Right lung (tissue), 2 donors: ENCODE measurements at regions not wholly inside any gene's neighbourhood (a gene's known extent, or its start where the extent isn't known, plus 50 kb on each side); places are given as distances from the start of the nearest gene placed in this dataset.
"Not testable (repeated sequence)": the region's sequence is repeated elsewhere in the genome, so short reads cannot be mapped to it uniquely, and the experiment has no call there.

Source experiments
- DNase-seq, 2 donors: peaks; one replicate each; pipeline ENCODE4 v3.0.0-alpha.2; 2013

DNA sequence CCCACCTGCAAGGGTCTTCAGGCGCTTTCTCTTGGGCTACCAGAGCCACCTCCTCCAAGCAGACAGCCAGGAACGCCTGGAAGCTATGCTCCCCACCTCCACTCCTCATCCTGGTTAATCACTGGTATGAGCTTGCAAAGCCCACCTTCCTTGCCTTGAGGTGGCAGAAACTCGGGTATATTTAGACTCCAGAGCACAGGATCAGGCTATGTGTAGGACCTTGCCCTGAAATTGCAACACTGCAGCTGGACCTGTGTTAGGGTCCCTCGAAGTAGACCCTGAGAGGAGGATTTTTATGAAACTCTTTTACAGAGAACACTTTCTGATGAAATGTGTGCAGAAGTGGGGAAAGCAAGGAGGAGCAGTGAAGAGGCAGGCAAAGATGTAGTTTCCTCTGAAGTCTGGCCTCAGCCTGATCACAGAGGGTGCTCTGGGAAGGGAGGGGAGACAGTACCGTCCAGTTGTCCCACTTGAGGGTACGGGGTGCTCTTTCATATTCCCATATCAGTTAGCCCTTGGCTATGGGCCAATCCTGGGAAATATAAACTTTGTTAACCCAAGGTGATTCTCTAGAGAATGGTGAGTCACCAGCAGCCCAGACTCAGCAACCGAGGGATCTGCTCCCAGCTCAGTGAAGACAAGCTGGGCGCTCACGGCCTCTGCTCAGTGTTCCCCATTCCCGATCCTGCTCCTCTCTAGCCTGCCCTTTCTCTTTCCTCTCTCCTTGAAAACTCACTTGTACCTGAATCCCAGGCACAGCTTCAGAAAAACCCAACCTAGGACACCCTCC is 157.9 kb downstream of the UQCRFS1 start:
- no peak for DNase-seq

DNA sequence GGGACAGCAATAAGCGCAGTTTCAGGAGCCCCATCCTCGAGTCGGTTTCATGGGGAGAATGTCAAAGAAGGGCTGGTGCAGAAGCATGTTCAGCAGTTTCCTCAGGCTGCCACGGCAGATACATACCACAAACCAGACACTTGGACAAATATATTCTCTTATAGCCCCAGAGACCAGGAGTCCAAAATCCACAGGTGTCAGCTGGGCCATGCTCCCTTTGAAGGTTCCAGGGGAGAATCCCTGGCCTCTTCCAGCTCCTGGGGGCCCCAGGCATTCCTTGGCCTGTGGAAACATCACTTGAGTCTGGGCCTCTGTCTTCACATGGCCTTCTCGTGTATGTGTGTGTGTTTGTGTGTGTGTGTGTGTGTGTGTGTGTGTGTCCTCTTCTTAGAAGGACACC is 164.1 kb downstream of the UQCRFS1 start:
- no peak for DNase-seq

- DNase-seq: no peak
These were observed 167.2 kb downstream of the UQCRFS1 start for GRCh38 chr19:29045679-29046254.

- no peak for DNase-seq
These were observed 168.9 kb downstream of the UQCRFS1 start for GRCh38 chr19:29044037-29044436.

GRCh38 chr19:29042450-29042849 is 170.5 kb downstream of the UQCRFS1 start:
- no peak for DNase-seq

GRCh38 chr19:29040951-29041350 is 172.0 kb downstream of the UQCRFS1 start:
- DNase-seq: no peak

DNA sequence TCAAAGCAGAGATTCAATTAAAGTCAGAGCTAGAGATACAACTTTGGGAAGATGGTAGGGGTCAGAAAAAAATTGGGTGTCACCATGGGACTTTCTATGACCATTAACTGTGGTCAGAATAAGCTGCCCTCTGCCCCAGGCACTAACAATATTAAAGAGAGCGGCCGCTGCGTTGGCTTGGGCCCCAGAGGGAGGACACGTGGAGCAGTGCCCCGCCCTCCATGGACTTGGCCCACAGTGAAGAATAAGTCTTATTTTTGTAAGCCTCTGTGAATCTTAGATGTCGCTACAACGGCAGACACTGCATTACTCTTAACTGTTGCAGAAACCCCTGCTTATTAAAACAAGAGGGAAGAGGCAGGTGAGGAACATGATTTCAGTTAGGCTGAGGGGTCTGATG is 172.7 kb downstream of the UQCRFS1 start:
- no peak for DNase-seq

DNA sequence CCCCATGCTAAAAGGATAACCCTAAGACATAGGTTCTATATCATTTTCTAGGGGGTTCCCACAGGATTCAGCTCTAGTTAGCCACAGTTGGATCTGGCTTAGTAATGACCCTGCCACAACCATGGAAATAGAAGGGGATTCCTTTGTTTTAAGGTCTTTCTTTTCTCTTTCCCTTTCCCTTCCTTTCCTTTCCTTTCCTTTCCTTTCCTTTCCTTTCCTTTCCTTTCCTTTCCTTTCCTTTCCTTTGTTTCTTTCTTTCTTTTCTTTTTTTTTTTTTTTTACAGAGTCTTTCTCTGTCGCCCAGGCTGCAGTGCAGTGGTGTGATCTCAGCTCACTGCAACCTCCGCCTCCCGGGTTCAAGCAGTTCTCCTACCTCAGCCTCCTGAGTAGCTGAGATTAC is 173.9 kb downstream of the UQCRFS1 start:
- not testable (repeated sequence) for DNase-seq

GRCh38 chr19:29031216-29031615 is 181.7 kb downstream of the UQCRFS1 start:
- DNase-seq: no peak

GRCh38 chr19:29029268-29029958 is 183.5 kb downstream of the UQCRFS1 start:
- no peak for DNase-seq

- no peak for DNase-seq
These were observed 190.4 kb downstream of the UQCRFS1 start for GRCh38 chr19:29022599-29022998.

DNA sequence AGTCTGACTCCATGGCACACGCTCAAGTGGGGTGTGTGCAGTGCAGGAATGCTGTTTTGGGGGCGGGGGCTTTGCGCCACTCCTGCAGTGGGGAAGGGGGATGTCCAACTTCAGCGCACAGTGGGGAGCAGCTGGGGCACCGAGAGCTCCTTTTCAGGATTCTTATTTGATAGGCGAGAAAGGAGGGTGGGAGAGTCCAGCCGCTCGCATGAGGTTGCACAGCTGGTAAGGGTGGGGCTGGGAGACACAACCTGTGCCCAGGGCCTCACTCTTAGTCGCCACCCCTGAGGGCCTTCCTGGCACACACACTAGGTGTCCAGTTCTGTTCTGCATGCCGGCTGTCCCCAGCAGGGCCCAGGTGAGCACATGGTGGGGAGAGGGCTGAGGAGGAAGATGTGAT is 190.8 kb downstream of the UQCRFS1 start:
- no peak for DNase-seq

GRCh38 chr19:29021232-29021916 is 191.6 kb downstream of the UQCRFS1 start:
- no peak for DNase-seq

- DNase-seq: no peak
These were observed 193.5 kb downstream of the UQCRFS1 start for GRCh38 chr19:29019403-29019802.

GRCh38 chr19:29018542-29018941 is 194.4 kb downstream of the UQCRFS1 start:
- DNase-seq: no peak

GRCh38 chr19:29017788-29018187 is 195.2 kb downstream of the UQCRFS1 start:
- no peak for DNase-seq

DNA sequence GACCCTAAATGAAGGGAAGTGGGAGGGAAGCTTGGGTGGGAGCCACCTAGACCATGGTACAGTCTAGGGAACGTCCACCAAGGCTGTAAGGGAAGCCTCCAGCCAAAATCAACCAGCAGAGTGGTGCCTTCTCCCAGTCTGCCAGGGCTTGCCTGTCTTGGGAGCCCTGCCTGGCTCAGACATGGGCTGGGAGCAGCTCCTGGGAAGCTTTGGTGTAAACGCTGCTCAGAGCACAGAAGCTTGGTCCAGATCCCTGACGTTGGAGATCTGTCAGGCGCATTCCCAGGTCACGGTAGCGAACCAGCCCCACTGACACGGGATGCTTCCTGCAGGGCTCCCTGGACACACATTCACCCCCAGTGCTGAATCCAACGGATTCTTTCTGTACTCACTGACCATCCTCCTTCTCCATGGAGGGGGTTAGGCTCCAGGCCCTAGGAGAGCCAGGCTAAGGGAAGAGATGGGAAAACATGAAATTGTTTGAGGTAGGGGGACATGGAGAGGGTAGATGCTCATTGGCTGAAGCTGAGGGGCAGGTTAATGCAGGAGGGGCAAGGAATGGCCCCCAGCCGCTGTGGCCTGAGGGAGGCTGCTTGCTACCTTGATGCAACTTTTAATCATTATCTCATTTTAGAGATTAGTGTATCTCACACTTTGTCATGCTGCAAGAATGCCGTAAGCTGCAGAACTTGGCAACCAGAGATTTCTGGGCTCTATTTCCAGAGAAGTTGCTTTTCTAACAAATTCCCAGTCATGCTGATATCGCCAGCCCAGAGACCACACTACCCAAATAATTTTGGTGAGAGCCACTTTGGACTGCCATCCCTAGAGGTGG is 195.8 kb downstream of the UQCRFS1 start:
- DNase-seq: no peak

GRCh38 chr19:29016353-29016752 is 196.6 kb downstream of the UQCRFS1 start:
- DNase-seq: no peak

- DNase-seq: no peak
These were observed 197.4 kb downstream of the UQCRFS1 start for GRCh38 chr19:29015569-29015968.

- DNase-seq: no peak
These were observed 198.0 kb downstream of the UQCRFS1 start for GRCh38 chr19:29014857-29015436.

DNA sequence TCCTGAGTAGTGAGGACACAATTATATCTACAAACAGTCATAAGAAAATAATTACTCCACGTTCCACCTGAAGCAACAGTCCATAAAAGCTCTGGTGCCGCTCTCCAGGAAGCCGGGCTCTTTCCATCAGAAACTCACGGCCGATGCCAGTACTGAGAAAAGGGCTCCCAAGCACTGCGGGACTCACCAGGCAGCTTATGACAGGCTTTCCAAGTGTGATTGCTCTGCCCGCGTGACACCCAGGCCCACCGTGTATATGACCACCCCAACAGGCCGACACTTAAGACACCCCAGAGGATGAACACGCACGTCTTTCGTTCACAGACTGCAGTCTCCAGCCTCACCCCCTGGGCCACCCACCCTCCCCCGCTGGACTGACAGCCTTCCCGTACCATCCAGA is 199.0 kb downstream of the UQCRFS1 start:
- DNase-seq: no peak
